Epithelial cell of proximal tubule (primary cell): ENCODE measurements at regions not wholly inside any gene's neighbourhood (a gene's known extent, or its start where the extent isn't known, plus 50 kb on each side); places are given as distances from the start of the nearest gene placed in this dataset.

Experiments
- DNase-seq: peaks from one replicate; pipeline ENCODE4 v3.0.0-alpha.2; 2011; ENCODE audit warnings: low read depth
- H3K4me3 ChIP-seq: 2 replicates; pipeline ENCODE4 v1.5.1; 2011; ENCODE audit warnings: low read depth, mild to moderate bottlenecking, low read length
- TF ChIP-seq, protein P1 (sequence below): conservative IDR thresholded peaks from 2 replicates; pipeline ENCODE4 v1.5.1; 2012; ENCODE audit warnings: low read depth, mild to moderate bottlenecking, low read length

GRCh38 chr1:47587891-47588582 is 150.2 kb downstream of the FOXD2 start:
- TF ChIP-seq, protein P1, sequence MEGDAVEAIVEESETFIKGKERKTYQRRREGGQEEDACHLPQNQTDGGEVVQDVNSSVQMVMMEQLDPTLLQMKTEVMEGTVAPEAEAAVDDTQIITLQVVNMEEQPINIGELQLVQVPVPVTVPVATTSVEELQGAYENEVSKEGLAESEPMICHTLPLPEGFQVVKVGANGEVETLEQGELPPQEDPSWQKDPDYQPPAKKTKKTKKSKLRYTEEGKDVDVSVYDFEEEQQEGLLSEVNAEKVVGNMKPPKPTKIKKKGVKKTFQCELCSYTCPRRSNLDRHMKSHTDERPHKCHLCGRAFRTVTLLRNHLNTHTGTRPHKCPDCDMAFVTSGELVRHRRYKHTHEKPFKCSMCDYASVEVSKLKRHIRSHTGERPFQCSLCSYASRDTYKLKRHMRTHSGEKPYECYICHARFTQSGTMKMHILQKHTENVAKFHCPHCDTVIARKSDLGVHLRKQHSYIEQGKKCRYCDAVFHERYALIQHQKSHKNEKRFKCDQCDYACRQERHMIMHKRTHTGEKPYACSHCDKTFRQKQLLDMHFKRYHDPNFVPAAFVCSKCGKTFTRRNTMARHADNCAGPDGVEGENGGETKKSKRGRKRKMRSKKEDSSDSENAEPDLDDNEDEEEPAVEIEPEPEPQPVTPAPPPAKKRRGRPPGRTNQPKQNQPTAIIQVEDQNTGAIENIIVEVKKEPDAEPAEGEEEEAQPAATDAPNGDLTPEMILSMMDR = peak; percentile 14
- peak; percentile 19 for DNase-seq
- no peak overlapping the region for H3K4me3 ChIP-seq

DNA sequence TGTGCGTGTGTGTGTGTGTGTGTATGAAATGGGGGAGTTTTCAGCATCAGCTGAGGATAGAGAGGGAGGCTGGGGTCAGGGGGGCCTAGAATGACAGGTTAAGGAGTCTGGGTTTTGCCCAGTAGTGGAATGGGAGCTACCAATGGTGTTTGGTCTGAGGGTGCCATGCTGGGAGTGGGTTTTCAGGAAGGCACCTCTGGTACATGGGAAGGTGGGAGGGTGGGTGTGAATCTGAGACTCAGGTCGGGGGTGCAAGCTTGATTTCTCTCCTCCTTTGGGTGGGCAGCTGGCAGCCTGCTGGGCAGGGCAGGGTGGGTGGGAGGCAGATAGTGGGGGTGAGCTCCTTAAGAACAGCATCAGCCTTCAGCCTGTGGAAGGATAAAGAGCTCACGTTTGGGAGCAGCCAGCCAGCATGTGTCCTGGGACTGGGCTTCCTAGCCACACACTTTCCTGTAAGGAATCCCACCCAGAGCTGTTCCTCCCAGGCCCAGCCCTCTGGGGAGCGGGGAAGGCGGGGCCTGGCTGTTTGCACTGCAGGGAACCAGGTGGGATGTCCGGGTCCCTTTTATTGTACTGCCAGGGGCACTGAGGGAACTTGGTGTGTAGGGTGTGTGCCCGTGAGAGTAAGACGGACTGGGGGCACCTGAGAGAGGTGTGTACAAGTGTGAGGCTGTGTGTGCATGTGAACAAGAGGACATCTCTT is 152.8 kb downstream of the FOXD2 start:
- H3K4me3 ChIP-seq = no peak overlapping the region
- DNase-seq = no peak
- TF ChIP-seq, protein P1 = no peak

- H3K4me3 ChIP-seq = no peak overlapping the region
- no peak for DNase-seq
- TF ChIP-seq, protein P1 = no peak
These were observed 154.0 kb downstream of the FOXD2 start for GRCh38 chr1:47591801-47592200.

GRCh38 chr1:47592296-47593012 is 154.6 kb downstream of the FOXD2 start:
- no peak for DNase-seq
- no peak overlapping the region for H3K4me3 ChIP-seq
- TF ChIP-seq, protein P1 = no peak

DNA sequence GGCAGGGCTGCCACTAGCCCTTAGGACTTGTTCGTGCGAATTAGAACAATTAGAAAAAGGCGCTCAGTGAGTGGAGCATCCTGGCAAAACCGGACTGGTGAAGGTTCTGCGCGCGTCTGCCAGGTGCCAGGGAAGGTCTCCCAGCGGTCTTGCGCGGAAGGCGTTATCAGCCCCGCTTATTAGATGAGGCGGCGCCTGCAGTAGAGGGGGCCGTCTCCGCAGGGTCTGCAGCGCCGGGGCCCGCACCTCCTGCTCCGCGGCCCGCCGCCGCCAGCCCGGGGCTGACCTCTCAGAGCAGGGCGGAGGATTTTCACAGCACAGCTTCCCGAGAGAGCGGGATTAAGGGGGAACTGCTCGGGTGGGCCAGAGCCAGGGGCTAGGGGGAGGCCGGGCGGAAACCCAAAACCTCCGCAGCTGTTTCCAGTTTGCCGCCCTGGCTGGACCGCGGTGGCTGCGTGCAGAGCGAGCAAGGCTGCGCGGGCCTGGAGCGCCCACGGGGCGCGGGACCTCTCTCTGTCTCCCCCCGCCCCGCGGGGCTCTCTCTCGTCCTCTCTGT is 155.2 kb downstream of the FOXD2 start:
- no peak for DNase-seq
- TF ChIP-seq, protein P1 = no peak
- no peak overlapping the region for H3K4me3 ChIP-seq

DNA sequence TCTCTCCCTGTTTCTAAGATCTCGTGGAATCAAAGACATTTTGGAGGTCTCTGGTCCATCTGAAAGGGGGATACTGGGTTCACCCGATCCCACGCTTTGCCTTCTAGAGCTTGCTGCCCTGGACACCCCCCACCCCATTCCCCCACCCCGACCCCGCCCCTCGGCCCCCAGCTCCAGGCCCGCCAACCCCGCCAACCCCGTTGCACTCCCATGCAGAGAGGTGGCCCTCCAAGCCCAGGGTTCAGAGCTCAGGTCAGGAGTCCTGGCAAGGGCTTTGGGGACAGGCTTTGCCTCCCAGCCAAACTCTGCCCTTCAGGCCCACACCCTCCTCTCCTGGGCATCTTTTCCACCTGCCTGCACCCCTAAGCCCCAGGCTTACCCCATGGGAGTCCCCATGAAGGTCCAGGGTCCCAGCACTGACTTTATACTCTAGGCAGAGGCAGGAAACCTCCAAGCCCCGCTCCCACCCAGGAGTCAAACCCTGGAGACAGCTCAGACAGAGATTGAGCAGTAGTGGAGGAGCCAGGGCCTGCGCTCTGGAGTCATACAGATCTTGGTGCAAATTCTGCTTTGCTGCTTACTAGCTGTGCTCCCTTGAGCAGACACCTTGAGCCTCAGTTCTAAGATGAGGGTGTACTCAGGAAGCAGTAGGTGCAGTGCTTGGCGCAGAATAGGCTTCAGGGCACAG is 155.9 kb downstream of the FOXD2 start:
- no peak for DNase-seq
- no peak overlapping the region for H3K4me3 ChIP-seq
- TF ChIP-seq, protein P1 = no peak
